ENCODE measurements at regions not wholly inside any gene's neighbourhood (a gene's known extent, or its start where the extent isn't known, plus 50 kb on each side); places are given as distances from the start of the nearest gene placed in this dataset.

GRCh38 chr14:43359317-43359716 lies 1147.8 kb downstream of the FSCB start:
- DNase-seq (ENCODE audit: low read depth, low spot score) (no peak), ATAC-seq (no peak)
- BruUV-seq (replicated peaks): no TSS peak
- no peaks in the 10 kb centered on the region for H3K36me3 ChIP-seq (ENCODE audit: control insufficient read depth, insufficient read depth, low read length)
- H3K27ac ChIP-seq (ENCODE audit: low read length): no peak overlapping the region
- POLR2A ChIA-PET: no interaction called here
- H3K27me3 ChIP-seq (ENCODE audit: control insufficient read depth, insufficient read depth, low read length): no peaks in the 10 kb centered on the region
- CTCF ChIA-PET: no interaction called here
- intact Hi-C loops (cut with micrococcal nuclease; ENCODE audit: unreplicated experiment): no loop called here
- TF ChIP-seq CTCF (IDR thresholded peaks at IDR 0.05) (no peak), POLR2AphosphoS5 (IDR thresholded peaks at IDR 0.05; ENCODE audit: low read depth, low read length) (no peak), REST (IDR thresholded peaks at IDR 0.05; ENCODE audit: insufficient read depth in 1 of 2, low read depth in 2 of 2, low read length in 1 of 2) (no peak), TCF7L2 (IDR thresholded peaks at IDR 0.05; ENCODE audit: low read depth, low read length) (no peak), SIN3A (IDR thresholded peaks at IDR 0.05; ENCODE audit: borderline replicate concordance, insufficient read depth, low read depth, low read length) (no peak)
- H3K4me1 ChIP-seq (ENCODE audit: control insufficient read depth, insufficient read depth, low read length): no peaks in the 10 kb centered on the region
- no peaks in the 10 kb centered on the region for H3K9me3 ChIP-seq (ENCODE audit: control insufficient read depth, insufficient read depth, low read depth, low read length)
- in situ Hi-C loops (cut with HindIII; ENCODE audit: low pct_unique_long_range_greater_than_20kb, low sequenced_read_pairs): no loop called here
- no peak overlapping the region for H3K4me3 ChIP-seq (ENCODE audit: low read depth in 2 of 2, low read length in 2 of 2)

DNA sequence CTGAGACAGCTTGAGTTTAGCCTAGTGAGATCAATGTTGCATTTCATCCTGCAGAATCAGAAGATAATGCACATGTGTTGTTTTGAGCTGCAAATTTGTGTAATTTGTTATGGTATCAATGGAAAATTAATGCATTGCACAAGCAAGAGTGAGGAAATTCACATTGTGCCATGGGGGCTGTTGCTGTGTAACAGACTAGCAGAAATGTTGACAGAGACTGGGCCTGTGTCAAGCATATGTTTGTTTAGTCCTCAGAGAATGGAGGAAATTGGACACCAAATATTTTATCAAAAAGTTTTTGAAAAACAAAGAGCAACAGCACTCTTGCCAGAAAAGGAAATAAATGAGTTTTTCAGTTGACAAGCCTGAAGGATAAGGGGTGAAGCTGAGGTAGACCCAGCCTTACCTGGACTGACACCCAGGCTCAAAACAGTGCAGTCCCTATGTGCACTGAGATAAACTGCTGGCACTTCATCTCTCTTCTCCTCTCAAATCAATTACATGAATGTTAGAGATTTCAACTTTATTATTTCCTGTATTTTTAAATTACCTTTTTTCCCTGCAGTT lies 1150.0 kb downstream of the FSCB start:
- Histone ChIP-seq H3K4me1 (ENCODE audit: control insufficient read depth, insufficient read depth, low read length) (no peaks in the 10 kb centered on the region), H3K4me3 (ENCODE audit: low read depth in 2 of 2, low read length in 2 of 2) (no peak overlapping the region), H3K36me3 (ENCODE audit: control insufficient read depth, insufficient read depth, low read length) (no peaks in the 10 kb centered on the region), H3K9me3 (ENCODE audit: control insufficient read depth, insufficient read depth, low read depth, low read length) (no peaks in the 10 kb centered on the region), H3K27me3 (ENCODE audit: control insufficient read depth, insufficient read depth, low read length) (no peaks in the 10 kb centered on the region), H3K27ac (ENCODE audit: low read length) (no peak overlapping the region)
- ChIA-PET POLR2A (no interaction called here), CTCF (no interaction called here)
- intact Hi-C loops (cut with micrococcal nuclease; ENCODE audit: unreplicated experiment) (no loop called here), in situ Hi-C loops (cut with HindIII; ENCODE audit: low pct_unique_long_range_greater_than_20kb, low sequenced_read_pairs) (no loop called here)
- TF ChIP-seq POLR2AphosphoS5 (IDR thresholded peaks at IDR 0.05; ENCODE audit: low read depth, low read length) (no peak), REST (IDR thresholded peaks at IDR 0.05; ENCODE audit: insufficient read depth in 1 of 2, low read depth in 2 of 2, low read length in 1 of 2) (no peak), TCF7L2 (IDR thresholded peaks at IDR 0.05; ENCODE audit: low read depth, low read length) (no peak), SIN3A (IDR thresholded peaks at IDR 0.05; ENCODE audit: borderline replicate concordance, insufficient read depth, low read depth, low read length) (no peak), CTCF (IDR thresholded peaks at IDR 0.05) (no peak)
- BruUV-seq (replicated peaks): no TSS peak
- DNase-seq (ENCODE audit: low read depth, low spot score) (no peak), ATAC-seq (no peak)

All from Panc1 (cell line).